ENCODE measurements at regions not wholly inside any gene's neighbourhood (a gene's known extent, or its start where the extent isn't known, plus 50 kb on each side); places are given as distances from the start of the nearest gene placed in this dataset.

DNA sequence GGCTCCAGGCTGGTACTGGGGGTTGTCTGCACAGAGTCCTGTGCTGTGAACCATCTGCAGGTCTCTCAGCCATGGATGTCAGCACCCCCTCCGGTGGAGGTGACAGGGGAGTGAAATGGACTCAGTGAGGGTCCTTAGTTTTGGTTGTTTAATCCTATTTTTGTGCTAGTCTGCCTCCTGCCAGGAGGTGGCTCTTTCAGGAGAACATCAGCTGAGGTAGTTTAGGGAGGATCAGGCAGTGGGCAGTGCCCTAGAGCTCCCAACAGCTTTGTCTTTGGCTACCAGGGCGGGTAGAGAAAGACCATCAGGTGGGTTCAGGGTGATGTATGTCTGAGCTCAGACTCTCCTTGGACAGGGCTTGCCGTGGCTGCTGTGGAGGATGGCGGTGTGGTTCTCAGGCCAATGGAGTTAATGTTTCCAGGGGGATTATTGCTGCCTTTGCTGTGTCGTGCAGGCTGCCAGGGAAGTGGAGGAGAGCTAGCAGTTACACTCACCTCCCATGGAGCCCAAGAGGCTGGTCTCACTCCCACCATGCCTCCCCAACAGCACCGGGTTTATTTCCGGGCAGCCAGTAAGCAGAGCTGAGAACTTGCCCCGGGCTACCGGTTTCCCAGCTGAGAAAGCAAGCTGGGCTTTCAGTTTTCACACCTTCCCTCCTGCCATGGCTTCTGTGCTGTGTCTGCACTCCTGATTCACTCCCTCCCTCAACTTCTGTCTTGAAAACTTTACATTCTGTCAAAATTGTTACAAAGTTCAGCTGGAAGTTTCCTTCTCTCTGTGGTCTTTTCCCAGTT, 563.4 kb downstream of the XIRP2 start:
- H3K79me2 ChIP-seq (ENCODE audit: insufficient read depth, low read length), result no peaks in the 10 kb centered on the region
- TF ChIP-seq CTCF (IDR thresholded peaks at IDR 0.05; ENCODE audit: borderline replicate concordance, extremely low read depth, low read length, poor library complexity, severe bottlenecking) (no peak), EZH2 (IDR thresholded peaks at IDR 0.05; ENCODE audit: borderline replicate concordance, low read depth, low read length, severe bottlenecking) (no peak)
- no peak for DNase-seq
- no peak overlapping the region for H3K27ac ChIP-seq (ENCODE audit: low read length)
- H3K4me3 ChIP-seq (ENCODE audit: low read depth in 1 of 2, low read length in 2 of 2), result no peak overlapping the region
- no peaks in the 10 kb centered on the region for H3K27me3 ChIP-seq (ENCODE audit: insufficient read depth, low read length, poor library complexity)
- H3K4me2 ChIP-seq (ENCODE audit: insufficient read depth, low read length), result no peak overlapping the region
- H3K4me1 ChIP-seq (ENCODE audit: insufficient read depth, low read length), result no peaks in the 10 kb centered on the region
- H3K9me3 ChIP-seq (ENCODE audit: insufficient read depth, low read length, severe bottlenecking), result no peaks in the 10 kb centered on the region
- no peak overlapping the region for H3K9ac ChIP-seq (ENCODE audit: low read depth, low read length)
- H3K36me3 ChIP-seq (ENCODE audit: insufficient read depth, low read length), result no peaks in the 10 kb centered on the region
- no peaks in the 10 kb centered on the region for H4K20me1 ChIP-seq (ENCODE audit: insufficient read depth, low read length)
- no peak overlapping the region for H2AFZ ChIP-seq (ENCODE audit: low read depth, low read length)
- ATAC-seq (ENCODE audit: insufficient read depth, low read depth), result no peak

DNA sequence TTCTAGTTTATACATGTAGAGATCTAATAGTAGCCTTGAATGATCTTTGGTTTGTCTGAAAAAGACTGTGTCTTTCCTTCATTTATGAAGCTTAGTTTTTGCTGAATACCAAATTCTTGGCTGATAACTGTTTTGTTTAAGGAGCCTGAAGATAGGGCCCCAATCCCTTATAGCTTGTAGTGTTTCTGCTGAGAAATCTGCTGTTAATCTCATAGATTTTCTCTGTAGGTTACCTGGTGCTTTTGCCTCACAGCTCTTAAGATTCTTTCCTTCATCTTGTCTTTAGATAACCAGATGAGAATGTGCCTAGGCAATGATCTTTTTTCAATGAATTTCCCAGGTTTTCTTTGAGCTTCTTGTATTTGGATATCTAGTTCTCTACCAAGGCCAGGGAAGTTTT, 562.1 kb downstream of the XIRP2 start:
- Histone ChIP-seq H3K36me3 (ENCODE audit: insufficient read depth, low read length) (no peaks in the 10 kb centered on the region), H3K27me3 (ENCODE audit: insufficient read depth, low read length, poor library complexity) (no peaks in the 10 kb centered on the region), H2AFZ (ENCODE audit: low read depth, low read length) (no peak overlapping the region), H3K9ac (ENCODE audit: low read depth, low read length) (no peak overlapping the region), H3K4me2 (ENCODE audit: insufficient read depth, low read length) (no peak overlapping the region), H3K9me3 (ENCODE audit: insufficient read depth, low read length, severe bottlenecking) (no peaks in the 10 kb centered on the region), H3K79me2 (ENCODE audit: insufficient read depth, low read length) (no peaks in the 10 kb centered on the region), H3K27ac (ENCODE audit: low read length) (no peak overlapping the region), H4K20me1 (ENCODE audit: insufficient read depth, low read length) (no peaks in the 10 kb centered on the region), H3K4me1 (ENCODE audit: insufficient read depth, low read length) (no peaks in the 10 kb centered on the region), H3K4me3 (ENCODE audit: low read depth in 1 of 2, low read length in 2 of 2) (no peak overlapping the region)
- ATAC-seq (ENCODE audit: insufficient read depth, low read depth) (no peak), DNase-seq (no peak)
- no peak for TF ChIP-seq EZH2 (IDR thresholded peaks at IDR 0.05; ENCODE audit: borderline replicate concordance, low read depth, low read length, severe bottlenecking)
- TF ChIP-seq CTCF (IDR thresholded peaks at IDR 0.05; ENCODE audit: borderline replicate concordance, extremely low read depth, low read length, poor library complexity, severe bottlenecking), result no peak

DNA sequence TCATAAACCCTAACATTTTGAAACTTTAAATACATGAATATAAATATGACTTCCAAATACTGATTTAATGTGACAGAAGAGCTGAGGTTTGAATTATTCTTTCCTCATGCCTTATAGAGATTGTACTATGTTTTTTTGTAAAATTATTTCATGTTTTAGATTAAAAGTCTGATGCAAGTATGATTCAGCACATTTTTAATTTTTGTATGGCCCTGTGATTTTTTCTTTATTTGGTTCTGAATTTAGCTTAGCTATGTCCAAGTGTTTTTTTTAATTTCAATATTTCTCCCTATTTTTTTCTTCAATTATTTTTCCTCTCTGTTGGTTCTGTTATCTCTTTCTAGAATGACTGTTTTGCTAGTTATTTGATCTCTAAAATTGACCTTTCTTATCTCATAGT, 552.1 kb downstream of the XIRP2 start:
- H3K27me3 ChIP-seq (ENCODE audit: insufficient read depth, low read length, poor library complexity), result no peaks in the 10 kb centered on the region
- H3K79me2 ChIP-seq (ENCODE audit: insufficient read depth, low read length), result no peaks in the 10 kb centered on the region
- no peak for DNase-seq
- no peak overlapping the region for H2AFZ ChIP-seq (ENCODE audit: low read depth, low read length)
- no peaks in the 10 kb centered on the region for H3K9me3 ChIP-seq (ENCODE audit: insufficient read depth, low read length, severe bottlenecking)
- H3K4me1 ChIP-seq (ENCODE audit: insufficient read depth, low read length), result no peaks in the 10 kb centered on the region
- ATAC-seq (ENCODE audit: insufficient read depth, low read depth), result no peak
- H3K27ac ChIP-seq (ENCODE audit: low read length), result no peak overlapping the region
- no peaks in the 10 kb centered on the region for H3K36me3 ChIP-seq (ENCODE audit: insufficient read depth, low read length)
- no peak overlapping the region for H3K9ac ChIP-seq (ENCODE audit: low read depth, low read length)
- no peak overlapping the region for H3K4me2 ChIP-seq (ENCODE audit: insufficient read depth, low read length)
- no peak for TF ChIP-seq EZH2 (IDR thresholded peaks at IDR 0.05; ENCODE audit: borderline replicate concordance, low read depth, low read length, severe bottlenecking)
- TF ChIP-seq CTCF (IDR thresholded peaks at IDR 0.05; ENCODE audit: borderline replicate concordance, extremely low read depth, low read length, poor library complexity, severe bottlenecking), result no peak
- no peak overlapping the region for H3K4me3 ChIP-seq (ENCODE audit: low read depth in 1 of 2, low read length in 2 of 2)
- H4K20me1 ChIP-seq (ENCODE audit: insufficient read depth, low read length), result no peaks in the 10 kb centered on the region
